Activated T-helper 2 cell treated with anti-CD3 and anti-CD28 coated beads, Interferon-gamma antibody, Interleukin-2, Interleukin-4, amounts not matched to agents 10 μg/mL and 5 μg/mL and 100 μg/mL, durations not matched to agents 14 hours and 24 hours and 36 hours (primary cell): ENCODE measurements at regions not wholly inside any gene's neighbourhood (a gene's known extent, or its start where the extent isn't known, plus 50 kb on each side); places are given as distances from the start of the nearest gene placed in this dataset.
"Not testable (repeated sequence)": the region's sequence is repeated elsewhere in the genome, so short reads cannot be mapped to it uniquely, and the experiment has no call there.

Experiments used
- DNase-seq: peaks from one replicate; pipeline ENCODE4 v3.0.0; 2021; ENCODE audit warnings: low spot score
- H3K27ac Mint-ChIP-seq: one replicate; pipeline ENCODE4 v1.8.0; 2021; ENCODE audit warnings: mixed read lengths
- H3K27me3 Mint-ChIP-seq: one replicate; pipeline ENCODE4 v1.8.0; 2021; ENCODE audit warnings: low read depth, mixed read lengths
- H3K36me3 Mint-ChIP-seq: one replicate; pipeline ENCODE4 v1.8.0; 2021; ENCODE audit warnings: low read depth, mixed read lengths
- H3K4me1 Mint-ChIP-seq: one replicate; pipeline ENCODE4 v1.8.0; 2021; ENCODE audit warnings: low read depth, mixed read lengths
- H3K4me3 Mint-ChIP-seq: one replicate; pipeline ENCODE4 v1.8.0; 2021; ENCODE audit warnings: low read depth, mild to moderate bottlenecking, moderate library complexity, mixed read lengths
- H3K9me3 Mint-ChIP-seq: one replicate; pipeline ENCODE4 v1.8.0; 2021; ENCODE audit warnings: mixed read lengths
- intact Hi-C: fragments of 100-400 bp; cut with micrococcal nuclease; formaldehyde crosslinking; loops from one replicate; pipeline ENCODE4 v1.15.1; 2023

GRCh38 chr12:82300611-82301010 lies 57.6 kb downstream of the CCDC59 start:
- Mint-ChIP-seq H3K4me3 (no peak overlapping the region), H3K27ac (no peak overlapping the region), H3K27me3 (no peaks in the 10 kb centered on the region), H3K36me3 (no peaks in the 10 kb centered on the region), H3K9me3 (no peaks in the 10 kb centered on the region), H3K4me1 (no peaks in the 10 kb centered on the region)
- DNase-seq, result no peak
- intact Hi-C loops, result no loop called here

GRCh38 chr12:82299319-82300025 lies 58.7 kb downstream of the CCDC59 start:
- no peak for DNase-seq
- intact Hi-C loops, result no loop called here
- H3K9me3 Mint-ChIP-seq, result no peaks in the 10 kb centered on the region
- no peak overlapping the region for H3K27ac Mint-ChIP-seq
- H3K4me1 Mint-ChIP-seq, result no peaks in the 10 kb centered on the region
- no peaks in the 10 kb centered on the region for H3K36me3 Mint-ChIP-seq
- no peak overlapping the region for H3K4me3 Mint-ChIP-seq
- no peaks in the 10 kb centered on the region for H3K27me3 Mint-ChIP-seq

- no peak for DNase-seq
- no peak overlapping the region for H3K4me3 Mint-ChIP-seq
- no peak overlapping the region for H3K27ac Mint-ChIP-seq
- no peaks in the 10 kb centered on the region for H3K36me3 Mint-ChIP-seq
- H3K27me3 Mint-ChIP-seq, result no peaks in the 10 kb centered on the region
- intact Hi-C loops, result no loop called here
- no peaks in the 10 kb centered on the region for H3K4me1 Mint-ChIP-seq
- no peaks in the 10 kb centered on the region for H3K9me3 Mint-ChIP-seq
Measured at GRCh38 chr12:82290415-82290814, 67.8 kb downstream of the CCDC59 start.

- H3K27ac Mint-ChIP-seq, H3K4me1 Mint-ChIP-seq, H3K27me3 Mint-ChIP-seq, intact Hi-C loops, H3K36me3 Mint-ChIP-seq, H3K4me3 Mint-ChIP-seq, DNase-seq: not testable (repeated sequence)
- peaks cover 14% of the 10 kb centered on the region for H3K9me3 Mint-ChIP-seq
Measured at GRCh38 chr12:82281335-82281734, 76.9 kb downstream of the CCDC59 start.

- H3K27ac Mint-ChIP-seq, result no peak overlapping the region
- H3K36me3 Mint-ChIP-seq, result no peaks in the 10 kb centered on the region
- intact Hi-C loops, result no loop called here
- H3K4me3 Mint-ChIP-seq, result no peak overlapping the region
- no peaks in the 10 kb centered on the region for H3K4me1 Mint-ChIP-seq
- no peaks in the 10 kb centered on the region for H3K27me3 Mint-ChIP-seq
- peaks cover 14% of the 10 kb centered on the region for H3K9me3 Mint-ChIP-seq
- DNase-seq, result no peak
Measured at GRCh38 chr12:82279536-82280058, 78.6 kb downstream of the CCDC59 start.

GRCh38 chr12:82277582-82277981 lies 80.6 kb downstream of the CCDC59 start:
- Mint-ChIP-seq H3K4me1 (no peaks in the 10 kb centered on the region), H3K27ac (no peak overlapping the region), H3K4me3 (no peak overlapping the region), H3K36me3 (no peaks in the 10 kb centered on the region), H3K9me3 (peaks cover 13% of the 10 kb centered on the region), H3K27me3 (no peaks in the 10 kb centered on the region)
- DNase-seq, result no peak
- intact Hi-C loops, result no loop called here

- H3K4me1 Mint-ChIP-seq, result peaks cover 2% of the 10 kb centered on the region
Measured at GRCh38 chr12:82242729-82243128, 115.5 kb downstream of the CCDC59 start.

GRCh38 chr12:82225871-82226270 lies 132.3 kb downstream of the CCDC59 start:
- Mint-ChIP-seq H3K4me3 (no peak overlapping the region), H3K27ac (no peak overlapping the region), H3K36me3 (no peaks in the 10 kb centered on the region), H3K9me3 (no peaks in the 10 kb centered on the region), H3K4me1 (no peaks in the 10 kb centered on the region), H3K27me3 (no peaks in the 10 kb centered on the region)
- intact Hi-C loops, result no loop called here
- DNase-seq, result no peak

More at GRCh38 chr12:82242729-82243128, 115.5 kb downstream of the CCDC59 start:
- H3K4me3 Mint-ChIP-seq, result no peak overlapping the region
- peaks cover 13% of the 10 kb centered on the region for H3K9me3 Mint-ChIP-seq
- no peak overlapping the region for H3K27ac Mint-ChIP-seq
- no peaks in the 10 kb centered on the region for H3K36me3 Mint-ChIP-seq
- intact Hi-C loops, result no loop called here
- DNase-seq, result no peak
- no peaks in the 10 kb centered on the region for H3K27me3 Mint-ChIP-seq

- no peaks in the 10 kb centered on the region for H3K27me3 Mint-ChIP-seq
- H3K4me3 Mint-ChIP-seq, result no peak overlapping the region
- H3K27ac Mint-ChIP-seq, result no peak overlapping the region
- no peaks in the 10 kb centered on the region for H3K9me3 Mint-ChIP-seq
- DNase-seq, result no peak
- H3K4me1 Mint-ChIP-seq, result no peaks in the 10 kb centered on the region
- intact Hi-C loops, result no loop called here
- H3K36me3 Mint-ChIP-seq, result no peaks in the 10 kb centered on the region
Measured at GRCh38 chr12:82223426-82223825, 134.8 kb downstream of the CCDC59 start.

GRCh38 chr12:82216475-82216874 lies 141.7 kb downstream of the CCDC59 start:
- Mint-ChIP-seq H3K9me3 (peaks cover 3% of the 10 kb centered on the region), H3K27me3 (no peaks in the 10 kb centered on the region), H3K4me1 (no peaks in the 10 kb centered on the region), H3K27ac (no peak overlapping the region), H3K36me3 (no peaks in the 10 kb centered on the region), H3K4me3 (no peak overlapping the region)
- DNase-seq, result no peak
- intact Hi-C loops, result no loop called here

- H3K4me3 Mint-ChIP-seq, result no peak overlapping the region
- DNase-seq, result no peak
- no peaks in the 10 kb centered on the region for H3K27me3 Mint-ChIP-seq
- H3K36me3 Mint-ChIP-seq, result no peaks in the 10 kb centered on the region
- no peaks in the 10 kb centered on the region for H3K4me1 Mint-ChIP-seq
- intact Hi-C loops, result no loop called here
- no peak overlapping the region for H3K27ac Mint-ChIP-seq
- peaks cover 4% of the 10 kb centered on the region for H3K9me3 Mint-ChIP-seq
Measured at GRCh38 chr12:82213761-82214160, 144.4 kb downstream of the CCDC59 start.

GRCh38 chr12:82210882-82211281 lies 147.3 kb downstream of the CCDC59 start:
- H3K4me1 Mint-ChIP-seq, result no peaks in the 10 kb centered on the region
- no peaks in the 10 kb centered on the region for H3K36me3 Mint-ChIP-seq
- peaks cover 4% of the 10 kb centered on the region for H3K9me3 Mint-ChIP-seq
- no peak overlapping the region for H3K4me3 Mint-ChIP-seq
- intact Hi-C loops, result no loop called here
- no peak for DNase-seq
- no peak overlapping the region for H3K27ac Mint-ChIP-seq
- H3K27me3 Mint-ChIP-seq, result no peaks in the 10 kb centered on the region

GRCh38 chr12:82209533-82209932 lies 148.7 kb downstream of the CCDC59 start:
- no peak overlapping the region for H3K4me3 Mint-ChIP-seq
- DNase-seq, result no peak
- peaks cover 4% of the 10 kb centered on the region for H3K9me3 Mint-ChIP-seq
- H3K27ac Mint-ChIP-seq, result no peak overlapping the region
- intact Hi-C loops, result no loop called here
- no peaks in the 10 kb centered on the region for H3K4me1 Mint-ChIP-seq
- no peaks in the 10 kb centered on the region for H3K36me3 Mint-ChIP-seq
- H3K27me3 Mint-ChIP-seq, result no peaks in the 10 kb centered on the region
